22Rv1 (cell line): ENCODE measurements at regions not wholly inside any gene's neighbourhood (a gene's known extent, or its start where the extent isn't known, plus 50 kb on each side); places are given as distances from the start of the nearest gene placed in this dataset.
"Not testable (repeated sequence)": the region's sequence is repeated elsewhere in the genome, so short reads cannot be mapped to it uniquely, and the experiment has no call there.

Source experiments
- H3K27ac ChIP-seq: fragments of 450-650 bp; 2 replicates; pipeline ENCODE4 v1.5.1; 2017
- CTCF ChIP-seq: fragments of 450-650 bp; IDR thresholded peaks from 2 replicates; pipeline ENCODE4 v1.5.1; 2017; ENCODE audit warnings: mild to moderate bottlenecking
- ZFX ChIP-seq: fragments of 450-650 bp; IDR thresholded peaks from 2 replicates; pipeline ENCODE4 v1.6.1; 2017; ENCODE audit warnings: antibody characterized with exemption, borderline replicate concordance

- TF ChIP-seq ZFX (no peak), CTCF (no peak)
- no peak overlapping the region for H3K27ac ChIP-seq
Observed at GRCh38 chr20:52429029-52429428, 237.4 kb upstream of the ZFP64 start.

DNA sequence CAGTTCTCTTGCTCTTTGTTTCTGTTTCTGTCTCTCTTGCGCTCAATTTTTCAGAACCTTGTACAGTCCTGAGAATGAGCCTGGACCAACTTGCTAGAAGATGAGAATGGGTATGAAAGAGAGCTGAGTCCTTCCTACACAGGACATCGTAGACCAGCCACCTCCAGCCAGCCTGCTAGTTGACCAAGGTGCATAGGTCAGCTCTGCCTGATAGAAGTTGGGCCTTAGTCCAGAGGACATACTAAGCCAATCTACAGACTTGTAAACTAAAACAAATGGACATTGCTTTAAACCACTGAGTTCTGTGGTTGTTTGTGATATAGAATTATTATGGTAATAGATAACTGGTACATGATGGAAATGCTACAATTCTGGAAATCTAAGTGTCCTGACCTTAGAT lies 236.4 kb upstream of the ZFP64 start:
- no peak overlapping the region for H3K27ac ChIP-seq
- no peak for TF ChIP-seq ZFX
- no peak for TF ChIP-seq CTCF

- H3K27ac ChIP-seq: no peak overlapping the region
- TF ChIP-seq CTCF (no peak), ZFX (no peak)
Observed at GRCh38 chr20:52426856-52427255, 235.3 kb upstream of the ZFP64 start.

DNA sequence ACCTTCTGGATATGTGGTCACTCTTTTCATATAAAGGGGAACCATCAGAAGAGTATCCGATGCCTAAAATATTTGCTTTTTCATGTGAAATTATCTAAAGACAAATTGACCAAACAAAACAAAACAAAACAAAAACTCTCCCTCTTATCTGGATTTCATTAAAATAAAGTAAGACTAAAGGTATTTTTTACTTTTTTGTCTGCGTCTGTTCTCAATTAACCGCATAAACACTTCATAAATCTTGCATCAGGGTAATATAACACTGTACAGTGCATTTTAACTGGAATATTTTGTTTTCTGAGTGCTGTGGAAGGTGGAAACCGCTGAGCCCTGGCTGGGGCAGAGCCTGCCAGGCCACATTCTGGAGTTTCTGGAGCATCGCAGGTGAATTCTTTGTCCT lies 234.1 kb upstream of the ZFP64 start:
- TF ChIP-seq ZFX: no peak
- no peak for TF ChIP-seq CTCF
- no peak overlapping the region for H3K27ac ChIP-seq

- no peak for TF ChIP-seq ZFX
- no peak for TF ChIP-seq CTCF
Observed at GRCh38 chr20:52425253-52425652, 233.7 kb upstream of the ZFP64 start.

DNA sequence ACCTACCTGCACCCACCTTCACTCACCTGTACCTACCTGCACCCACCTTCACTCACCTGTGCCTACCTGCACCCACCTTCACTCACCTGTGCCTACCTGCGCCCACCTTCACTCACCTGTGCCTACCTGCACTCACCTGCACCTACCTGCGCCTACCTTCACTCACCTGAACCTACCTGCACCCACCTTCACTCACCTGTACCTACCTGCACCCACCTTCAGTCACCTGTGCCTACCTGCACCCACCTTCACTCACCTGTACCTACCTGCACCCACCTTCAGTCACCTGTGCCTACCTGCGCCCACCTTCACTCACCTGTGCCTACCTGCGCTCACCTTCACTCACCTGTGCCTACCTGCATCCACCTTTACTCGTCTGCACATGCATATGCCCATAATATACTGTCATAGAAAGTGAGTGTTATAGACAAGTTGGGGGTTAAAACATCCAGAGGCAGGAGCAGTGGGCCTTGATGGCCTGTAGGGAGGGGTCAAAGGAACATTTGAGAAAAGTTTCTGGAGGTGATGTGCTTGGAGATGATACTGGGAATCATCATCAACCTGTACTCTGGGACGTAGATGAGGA lies 232.9 kb upstream of the ZFP64 start:
- not testable (repeated sequence) for H3K27ac ChIP-seq

More at GRCh38 chr20:52425253-52425652, 233.7 kb upstream of the ZFP64 start:
- H3K27ac ChIP-seq: no peak overlapping the region

GRCh38 chr20:52423536-52424140 lies 232.1 kb upstream of the ZFP64 start:
- not testable (repeated sequence) for H3K27ac ChIP-seq

DNA sequence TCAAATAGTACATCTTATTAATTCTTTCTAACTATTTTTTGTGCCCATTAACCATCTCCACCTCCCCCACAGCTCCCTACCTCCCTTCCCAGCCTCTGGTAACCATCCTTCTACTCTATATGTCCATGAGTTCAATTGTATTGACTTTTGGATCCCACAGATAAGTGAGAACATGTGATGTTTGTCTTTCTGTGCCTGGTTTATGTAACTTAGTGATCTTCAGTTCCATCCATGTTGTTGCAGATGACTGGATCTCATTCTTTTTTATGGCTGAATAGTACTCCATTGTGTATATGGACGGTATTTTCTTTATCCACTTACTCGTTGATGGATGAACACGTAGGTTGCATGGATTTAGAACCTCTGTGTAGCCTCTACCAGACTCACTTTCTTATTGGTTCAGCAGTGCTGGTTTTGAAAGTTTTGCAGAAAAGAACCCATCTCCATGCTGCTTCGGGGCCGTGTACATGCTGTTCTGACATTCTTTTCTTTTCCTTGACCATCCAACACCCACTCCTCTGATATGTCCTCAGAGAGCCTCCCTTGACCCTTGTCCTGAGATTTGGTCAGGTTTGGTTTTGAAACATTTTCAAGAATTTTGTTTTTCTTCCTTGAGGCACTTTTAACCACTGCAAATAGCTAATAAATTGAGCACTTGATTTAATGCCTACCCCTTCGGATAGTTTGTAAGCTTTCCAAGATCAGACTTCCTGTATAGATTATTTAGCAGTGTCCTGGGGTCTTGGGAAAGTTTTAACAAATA lies 231.2 kb upstream of the ZFP64 start:
- H3K27ac ChIP-seq: no peak overlapping the region
- TF ChIP-seq CTCF (no peak), ZFX (no peak)
